ENCODE measurements at regions not wholly inside any gene's neighbourhood (a gene's known extent, or its start where the extent isn't known, plus 50 kb on each side); places are given as distances from the start of the nearest gene placed in this dataset.

DNA sequence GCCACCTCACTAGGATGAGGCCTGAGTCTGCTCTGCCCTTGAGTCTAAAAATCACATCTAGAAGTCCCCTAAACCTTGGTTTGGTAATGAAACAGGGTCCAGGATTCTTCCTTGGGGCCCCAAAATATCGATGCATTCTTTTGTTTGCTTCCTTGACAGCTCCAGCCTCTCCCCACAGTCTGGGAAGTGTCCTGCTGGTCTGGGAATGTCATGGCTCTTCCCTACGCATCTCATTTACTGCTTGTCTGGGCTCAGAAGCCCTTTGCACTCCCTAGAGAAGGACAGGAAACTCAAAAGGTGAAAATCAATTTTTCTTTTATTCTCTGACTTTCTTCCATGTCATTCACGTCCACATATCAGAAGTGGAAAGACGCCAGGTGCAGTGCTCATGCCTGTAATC, 115.8 kb downstream of the DRD1 start:
- Histone ChIP-seq H3K27ac (no peak overlapping the region), H3K36me3 (no peaks in the 10 kb centered on the region), H3K4me3 (ENCODE audit: low read depth in 1 of 2, low read length in 1 of 2) (no peak overlapping the region), H3K27me3 (no peaks in the 10 kb centered on the region), H3K4me1 (ENCODE audit: control insufficient read depth in 1 of 2, insufficient read depth in 1 of 2, low read depth in 1 of 2, low read length in 1 of 2) (no peaks in the 10 kb centered on the region), H3K9me3 (no peaks in the 10 kb centered on the region)
- TF ChIP-seq, protein P1, sequence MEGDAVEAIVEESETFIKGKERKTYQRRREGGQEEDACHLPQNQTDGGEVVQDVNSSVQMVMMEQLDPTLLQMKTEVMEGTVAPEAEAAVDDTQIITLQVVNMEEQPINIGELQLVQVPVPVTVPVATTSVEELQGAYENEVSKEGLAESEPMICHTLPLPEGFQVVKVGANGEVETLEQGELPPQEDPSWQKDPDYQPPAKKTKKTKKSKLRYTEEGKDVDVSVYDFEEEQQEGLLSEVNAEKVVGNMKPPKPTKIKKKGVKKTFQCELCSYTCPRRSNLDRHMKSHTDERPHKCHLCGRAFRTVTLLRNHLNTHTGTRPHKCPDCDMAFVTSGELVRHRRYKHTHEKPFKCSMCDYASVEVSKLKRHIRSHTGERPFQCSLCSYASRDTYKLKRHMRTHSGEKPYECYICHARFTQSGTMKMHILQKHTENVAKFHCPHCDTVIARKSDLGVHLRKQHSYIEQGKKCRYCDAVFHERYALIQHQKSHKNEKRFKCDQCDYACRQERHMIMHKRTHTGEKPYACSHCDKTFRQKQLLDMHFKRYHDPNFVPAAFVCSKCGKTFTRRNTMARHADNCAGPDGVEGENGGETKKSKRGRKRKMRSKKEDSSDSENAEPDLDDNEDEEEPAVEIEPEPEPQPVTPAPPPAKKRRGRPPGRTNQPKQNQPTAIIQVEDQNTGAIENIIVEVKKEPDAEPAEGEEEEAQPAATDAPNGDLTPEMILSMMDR (IDR thresholded peaks at IDR 0.05) = no peak

DNA sequence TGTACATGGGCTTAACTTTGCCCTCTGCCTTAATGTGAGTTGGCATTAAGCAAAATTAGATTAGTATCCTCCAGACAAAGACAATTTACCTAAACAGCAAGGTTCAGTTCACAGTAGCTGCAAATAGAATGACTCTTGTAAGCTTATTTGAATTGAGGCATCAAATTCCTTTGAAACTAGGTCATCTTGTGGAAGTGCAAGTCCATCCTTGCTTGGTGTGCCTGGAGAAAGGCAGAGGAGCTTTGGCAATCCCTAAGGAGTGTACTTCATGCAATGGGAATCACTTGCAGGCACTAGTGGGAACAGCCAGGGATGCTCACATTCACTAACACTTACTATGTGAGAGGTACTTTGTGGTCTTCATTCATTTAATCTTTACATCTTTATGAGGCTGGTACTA, 118.3 kb downstream of the DRD1 start:
- Histone ChIP-seq H3K27ac (no peak overlapping the region), H3K36me3 (no peaks in the 10 kb centered on the region), H3K27me3 (no peaks in the 10 kb centered on the region), H3K4me3 (ENCODE audit: low read depth in 1 of 2, low read length in 1 of 2) (no peak overlapping the region), H3K4me1 (ENCODE audit: control insufficient read depth in 1 of 2, insufficient read depth in 1 of 2, low read depth in 1 of 2, low read length in 1 of 2) (no peaks in the 10 kb centered on the region), H3K9me3 (no peaks in the 10 kb centered on the region)
- TF ChIP-seq, protein P1 (IDR thresholded peaks at IDR 0.05) = no peak

- no peak overlapping the region for H3K27ac ChIP-seq
- no peak overlapping the region for H3K4me3 ChIP-seq (ENCODE audit: low read depth in 1 of 2, low read length in 1 of 2)
- no peaks in the 10 kb centered on the region for H3K4me1 ChIP-seq (ENCODE audit: control insufficient read depth in 1 of 2, insufficient read depth in 1 of 2, low read depth in 1 of 2, low read length in 1 of 2)
- no peaks in the 10 kb centered on the region for H3K9me3 ChIP-seq
- no peaks in the 10 kb centered on the region for H3K36me3 ChIP-seq
- H3K27me3 ChIP-seq = no peaks in the 10 kb centered on the region
- TF ChIP-seq, protein P1 (IDR thresholded peaks at IDR 0.05) = no peak
Observed at GRCh38 chr5:175321927-175322532, 122.0 kb downstream of the DRD1 start.

DNA sequence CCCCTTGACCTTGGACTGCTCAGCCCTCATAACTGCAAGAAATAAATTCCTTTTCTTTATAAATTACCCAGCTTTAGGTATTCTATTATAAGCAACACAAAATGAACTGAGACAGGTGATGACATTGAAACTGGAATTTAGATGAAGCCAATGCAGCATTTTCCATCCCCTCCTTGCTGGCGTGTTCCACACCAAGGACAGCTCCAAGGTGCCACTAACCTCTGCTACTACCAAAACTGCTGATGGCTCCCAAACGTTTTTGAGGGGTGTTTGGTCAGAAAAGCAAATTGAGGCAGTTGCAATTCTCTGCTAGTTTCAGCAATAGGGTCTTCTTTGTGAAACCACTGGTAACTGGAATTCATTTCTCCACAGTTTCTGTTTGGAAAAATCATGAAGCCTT, 124.8 kb downstream of the DRD1 start:
- H3K27ac ChIP-seq = no peak overlapping the region
- no peaks in the 10 kb centered on the region for H3K36me3 ChIP-seq
- H3K4me3 ChIP-seq (ENCODE audit: low read depth in 1 of 2, low read length in 1 of 2) = no peak overlapping the region
- no peaks in the 10 kb centered on the region for H3K9me3 ChIP-seq
- H3K27me3 ChIP-seq = no peaks in the 10 kb centered on the region
- TF ChIP-seq, protein P1 (IDR thresholded peaks at IDR 0.05) = no peak
- no peaks in the 10 kb centered on the region for H3K4me1 ChIP-seq (ENCODE audit: control insufficient read depth in 1 of 2, insufficient read depth in 1 of 2, low read depth in 1 of 2, low read length in 1 of 2)

DNA sequence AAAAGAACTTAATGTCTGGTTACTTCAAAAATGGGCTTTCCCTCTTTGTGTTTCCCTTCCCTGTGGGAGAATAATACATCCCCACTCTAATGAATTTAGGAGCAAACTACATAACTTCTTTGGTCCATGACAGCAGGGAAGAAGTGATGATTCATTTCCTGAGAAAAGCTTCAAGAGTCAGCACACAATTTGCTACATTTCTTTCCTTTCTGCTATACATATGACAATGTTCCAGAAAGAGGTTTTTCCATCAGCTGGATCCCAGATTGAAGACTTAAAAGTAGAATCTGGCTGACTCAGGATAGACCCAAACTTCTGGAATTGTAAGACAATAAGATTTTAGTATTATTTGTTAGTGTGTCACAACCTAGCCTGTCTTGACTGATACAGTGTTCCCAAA, 126.1 kb downstream of the DRD1 start:
- Histone ChIP-seq H3K4me1 (ENCODE audit: control insufficient read depth in 1 of 2, insufficient read depth in 1 of 2, low read depth in 1 of 2, low read length in 1 of 2) (no peaks in the 10 kb centered on the region), H3K9me3 (no peaks in the 10 kb centered on the region), H3K4me3 (ENCODE audit: low read depth in 1 of 2, low read length in 1 of 2) (no peak overlapping the region), H3K36me3 (no peaks in the 10 kb centered on the region), H3K27me3 (no peaks in the 10 kb centered on the region), H3K27ac (no peak overlapping the region)
- TF ChIP-seq, protein P1 (IDR thresholded peaks at IDR 0.05) = no peak
